Erythroblast (primary cell): ENCODE measurements at regions not wholly inside any gene's neighbourhood (a gene's known extent, or its start where the extent isn't known, plus 50 kb on each side); places are given as distances from the start of the nearest gene placed in this dataset.

ENCODE experiments used
- GATA1 ChIP-seq: IDR thresholded peaks from 2 replicates; pipeline ENCODE4 v1.6.1; 2011; ENCODE audit warnings: low read depth, mild to moderate bottlenecking, control low read depth, low read length, moderate library complexity
- POLR2A ChIP-seq: IDR thresholded peaks from 2 replicates; pipeline ENCODE4 v1.6.1; 2011; ENCODE audit warnings: mild to moderate bottlenecking, low read length

DNA sequence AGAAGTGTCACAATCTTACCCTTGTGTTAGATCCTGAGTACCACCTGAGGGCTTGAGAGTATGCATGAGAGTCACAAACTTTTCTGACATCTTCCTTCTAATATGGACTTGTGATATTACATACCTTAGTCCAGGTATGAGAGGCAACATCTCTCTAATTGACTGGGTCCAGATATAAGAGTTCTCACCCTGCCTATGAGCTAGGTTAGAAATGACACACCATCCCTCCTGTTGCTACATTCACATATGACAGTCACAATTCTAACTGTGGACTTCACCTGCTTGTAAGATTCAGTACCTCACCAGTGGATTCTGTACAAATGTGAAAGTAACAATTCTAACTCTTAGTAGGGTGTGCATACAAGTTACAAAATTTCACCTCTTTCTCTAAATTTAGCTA lies 245.2 kb downstream of the RPS4Y2 start:
- TF ChIP-seq POLR2A (no peak), GATA1 (no peak)
